ENCODE measurements at regions not wholly inside any gene's neighbourhood (a gene's known extent, or its start where the extent isn't known, plus 50 kb on each side); places are given as distances from the start of the nearest gene placed in this dataset.
A peak's percentile ranks its signal among the peaks of the same experiment; 100 is the strongest.

GRCh38 chr5:77157732-77158532, 52.5 kb upstream of the PDE8B start:
- no peak for DNase-seq (ENCODE audit: extremely low read depth in 1 of 11, low read depth in 9 of 11, low spot score in 4 of 11)

DNA sequence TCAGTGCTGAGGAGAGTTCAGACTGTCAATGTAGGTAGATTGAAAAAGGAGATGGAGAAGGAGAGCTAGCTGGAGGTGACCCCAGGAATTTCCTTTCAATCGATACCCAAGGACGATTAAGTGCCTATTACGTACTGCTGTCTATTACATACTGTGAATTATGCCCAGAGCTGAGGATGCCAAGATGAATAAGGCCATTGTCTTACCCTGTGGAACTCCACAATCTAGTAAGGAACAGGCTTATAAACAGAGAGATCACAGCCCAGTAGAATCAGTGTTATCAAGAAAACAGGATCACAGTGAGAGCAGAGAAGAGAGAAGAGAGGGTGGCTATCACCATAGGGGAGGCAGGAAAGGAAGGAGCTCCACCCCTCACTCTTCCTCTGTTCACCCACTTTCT, 54.1 kb upstream of the PDE8B start:
- no peak for DNase-seq (ENCODE audit: extremely low read depth in 1 of 11, low read depth in 9 of 11, low spot score in 4 of 11)

DNA sequence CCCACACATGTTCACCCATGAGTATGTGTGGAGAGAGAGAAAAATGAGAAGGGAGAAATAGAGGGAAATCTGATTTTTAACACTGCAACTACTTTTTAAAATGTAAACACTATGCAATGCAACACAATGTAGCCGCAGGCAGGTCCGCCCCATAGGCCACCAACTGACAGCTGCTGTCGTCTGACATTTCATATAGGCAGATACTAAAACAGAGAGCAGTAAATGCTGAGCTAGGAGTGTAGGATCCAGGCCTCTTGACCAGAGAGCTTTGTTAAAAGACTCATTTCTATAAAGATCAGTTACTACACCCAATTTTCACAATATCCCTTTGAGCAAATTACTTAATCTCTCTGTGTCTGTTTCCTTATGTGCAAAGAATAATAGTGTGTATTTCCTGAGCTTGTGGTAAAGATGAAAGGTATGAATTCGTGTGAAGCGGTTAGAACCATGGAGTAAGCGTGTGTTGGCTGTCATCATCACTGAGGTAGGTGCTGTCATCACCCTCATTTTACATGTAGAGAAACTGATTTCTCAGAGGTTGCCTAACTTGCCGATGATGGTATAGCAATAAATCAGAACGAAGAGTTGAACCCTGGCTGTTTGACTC, 55.2 kb upstream of the PDE8B start:
- DNase-seq (ENCODE audit: extremely low read depth in 1 of 11, low read depth in 9 of 11, low spot score in 4 of 11): no peak

- no peak for DNase-seq (ENCODE audit: extremely low read depth in 1 of 11, low read depth in 9 of 11, low spot score in 4 of 11)
These were observed 58.0 kb upstream of the PDE8B start for GRCh38 chr5:77152441-77152840.

DNA sequence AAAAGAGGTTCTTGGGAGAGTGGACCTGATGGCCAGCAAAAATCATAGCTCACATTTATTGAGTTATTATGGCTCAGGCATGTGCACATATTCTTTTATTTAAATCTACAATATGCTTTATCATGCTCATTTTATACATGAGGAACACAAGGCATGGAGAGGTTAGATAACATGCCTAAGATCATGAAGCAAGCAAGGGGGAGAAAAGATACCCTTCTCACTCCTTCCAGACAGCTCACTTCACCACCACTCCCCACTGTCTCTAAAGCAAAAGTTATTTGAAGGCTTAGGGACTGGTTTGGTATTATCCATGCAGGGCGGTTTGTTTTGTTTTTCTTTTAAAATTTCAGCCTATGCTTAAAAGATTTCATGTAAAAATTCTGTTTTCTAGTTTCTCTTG, 59.0 kb upstream of the PDE8B start:
- DNase-seq (ENCODE audit: extremely low read depth in 1 of 11, low read depth in 9 of 11, low spot score in 4 of 11): no peak

DNA sequence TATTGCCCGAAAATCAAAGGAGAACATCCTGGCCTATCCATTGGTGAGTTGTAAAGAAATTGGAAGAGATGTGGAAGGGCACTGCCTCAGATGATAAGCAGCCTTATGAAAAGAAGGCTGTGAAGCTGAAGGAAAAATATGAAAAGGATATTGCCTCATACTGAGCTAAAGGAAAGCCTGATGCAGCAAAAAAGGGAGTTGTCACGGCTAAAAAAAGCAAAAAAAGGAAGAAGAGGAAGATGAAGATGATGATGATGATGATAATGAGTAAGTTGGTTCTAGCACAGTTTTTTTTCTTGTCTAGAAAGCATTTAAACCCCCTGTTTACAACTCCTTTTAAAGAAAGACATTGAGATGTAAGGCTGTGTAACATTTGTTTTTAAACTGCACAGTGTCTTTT, 59.8 kb upstream of the ZBED3 start:
- no peak for DNase-seq (ENCODE audit: extremely low read depth in 1 of 11, low read depth in 9 of 11, low spot score in 4 of 11)

GRCh38 chr5:77145666-77146065, 58.6 kb upstream of the ZBED3 start:
- no peak for DNase-seq (ENCODE audit: extremely low read depth in 1 of 11, low read depth in 9 of 11, low spot score in 4 of 11)

DNA sequence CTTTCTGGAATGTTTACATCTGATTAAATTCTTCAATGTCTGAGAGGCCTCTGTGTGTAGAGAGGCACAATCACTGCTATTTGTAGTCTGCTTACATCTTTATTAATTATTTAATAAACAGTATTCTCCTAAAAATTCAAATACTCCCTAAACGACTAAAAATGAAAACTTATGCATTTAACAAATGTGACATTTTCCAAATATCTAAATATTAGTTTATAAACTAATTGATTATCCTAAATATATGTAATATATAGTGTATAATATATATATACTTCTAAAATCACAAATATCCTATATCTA, 57.7 kb upstream of the ZBED3 start:
- no peak for DNase-seq (ENCODE audit: extremely low read depth in 1 of 11, low read depth in 9 of 11, low spot score in 4 of 11)

DNA sequence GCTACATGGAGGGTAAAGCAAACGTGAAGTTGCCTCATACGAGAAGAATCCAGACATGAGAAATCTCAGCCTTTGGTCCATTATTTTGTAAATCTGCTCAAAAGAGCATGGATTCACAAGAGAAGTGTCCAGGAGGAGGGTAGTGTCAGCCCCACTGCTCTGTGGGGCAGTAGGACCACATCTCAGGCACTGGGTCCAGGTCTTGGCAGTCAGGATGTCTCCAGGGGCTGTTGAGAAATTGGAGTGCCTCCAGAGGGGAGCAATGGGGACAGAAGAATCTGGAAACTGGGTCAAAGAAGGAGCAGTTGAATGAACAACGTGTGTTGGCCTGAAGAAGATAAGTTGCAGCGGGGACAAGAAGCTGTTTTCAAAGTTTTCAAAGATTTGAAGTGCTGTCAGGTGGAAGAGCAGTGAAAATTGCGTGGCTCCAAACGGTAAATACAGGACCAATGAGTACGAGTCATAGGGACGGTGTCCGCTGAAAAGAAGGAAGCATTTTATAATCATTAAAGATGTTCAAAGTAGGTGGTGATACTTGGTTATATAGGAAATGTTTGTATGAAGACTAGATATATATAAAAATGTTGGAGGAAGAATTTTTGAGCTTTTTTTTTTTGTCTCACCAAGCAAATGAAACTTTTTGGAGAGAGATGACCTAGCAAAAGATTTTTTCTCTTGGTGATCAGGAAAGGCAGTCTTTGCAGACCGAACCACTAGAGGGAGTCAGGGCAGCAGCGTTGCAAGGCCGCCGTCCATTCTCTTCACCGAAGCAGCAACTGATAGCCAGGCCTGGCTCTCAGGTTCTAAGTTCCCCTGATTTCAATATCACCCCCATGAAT, 57.1 kb upstream of the ZBED3 start:
- DNase-seq (ENCODE audit: extremely low read depth in 1 of 11, low read depth in 9 of 11, low spot score in 4 of 11): peak; percentile 26 to 70 (median 56)

- no peak for DNase-seq (ENCODE audit: extremely low read depth in 1 of 11, low read depth in 9 of 11, low spot score in 4 of 11)
These were observed 53.3 kb upstream of the ZBED3 start for GRCh38 chr5:77140350-77140749.

GRCh38 chr5:77139001-77139400, 51.9 kb upstream of the ZBED3 start:
- DNase-seq (ENCODE audit: extremely low read depth in 1 of 11, low read depth in 9 of 11, low spot score in 4 of 11): peak in 7 of 11 donors; percentile 5 to 40 (median 16)
